ENCODE measurements at regions not wholly inside any gene's neighbourhood (a gene's known extent, or its start where the extent isn't known, plus 50 kb on each side); places are given as distances from the start of the nearest gene placed in this dataset.

DNA sequence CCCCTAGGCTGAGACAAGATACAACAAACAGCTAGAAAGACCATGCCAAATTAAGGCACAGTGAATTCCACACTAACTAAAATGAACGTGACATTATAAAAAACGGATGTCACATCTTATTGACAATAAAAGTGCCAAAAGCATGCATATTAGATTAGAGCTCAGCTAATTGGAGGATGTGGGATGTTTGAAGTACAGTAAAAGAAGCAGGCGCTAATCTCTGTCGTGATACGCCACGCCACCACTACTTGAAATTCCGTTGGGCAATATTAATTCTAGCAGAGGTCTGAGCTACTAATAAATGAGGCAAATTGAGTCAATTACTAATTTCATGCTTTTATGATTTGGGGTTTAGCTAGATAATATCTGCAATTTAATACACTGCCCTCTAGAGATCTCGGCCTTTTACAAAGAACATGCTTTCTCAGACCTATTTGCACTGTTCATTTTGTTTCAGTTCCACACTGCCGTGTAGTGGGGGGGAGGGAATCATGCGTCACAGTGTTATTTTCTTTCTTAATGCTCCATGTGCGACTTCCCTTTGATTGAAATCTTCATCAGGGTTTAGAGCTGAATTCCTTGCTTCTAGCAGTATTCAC is 52.9 kb upstream of the ROBO2 start:
- Histone ChIP-seq H3K9me3 (ENCODE audit: insufficient read depth, low read depth, low read length) (no peaks in the 10 kb centered on the region), H3K4me2 (ENCODE audit: low read depth, low read length, poor library complexity, severe bottlenecking) (no peak overlapping the region), H3K36me3 (ENCODE audit: insufficient read depth, low read length) (no peaks in the 10 kb centered on the region), H3K9ac (ENCODE audit: low read depth, low read length, poor library complexity, severe bottlenecking) (no peak overlapping the region), H2AFZ (ENCODE audit: low read length) (no peak overlapping the region), H3K27me3 (ENCODE audit: insufficient read depth, low read length, poor library complexity, severe bottlenecking) (no peaks in the 10 kb centered on the region), H4K20me1 (ENCODE audit: insufficient read depth, low read length, poor library complexity, severe bottlenecking) (no peaks in the 10 kb centered on the region), H3K4me1 (ENCODE audit: insufficient read depth, low read length, poor library complexity, severe bottlenecking) (no peaks in the 10 kb centered on the region), H3K4me3 (ENCODE audit: low read length, poor library complexity, severe bottlenecking) (no peak overlapping the region), H3K79me2 (ENCODE audit: insufficient read depth, low read length) (no peaks in the 10 kb centered on the region), H3F3A (ENCODE audit: low read depth) (no peaks in the 10 kb centered on the region), H3K9me2 (replicated peaks; ENCODE audit: low read depth, low read length) (no peaks in the 10 kb centered on the region)
- TF ChIP-seq CTCF (conservative IDR thresholded peaks at IDR 0.05; ENCODE audit: low read length) (no peak), EZH2phosphoT487 (IDR thresholded peaks at IDR 0.05; ENCODE audit: borderline replicate concordance) (no peak)

Measured in Loucy (cell line).